NCI-H510A treated with DMSO at 0.1 percent for 48 hours (cell line): ENCODE measurements at regions not wholly inside any gene's neighbourhood (a gene's known extent, or its start where the extent isn't known, plus 50 kb on each side); places are given as distances from the start of the nearest gene placed in this dataset.
"Not testable (repeated sequence)": the region's sequence is repeated elsewhere in the genome, so short reads cannot be mapped to it uniquely, and the experiment has no call there.

Source experiments
- DNase-seq: peaks from one replicate; lab custom pipeline; 2025; lab: John Stamatoyannopoulos, UW

DNA sequence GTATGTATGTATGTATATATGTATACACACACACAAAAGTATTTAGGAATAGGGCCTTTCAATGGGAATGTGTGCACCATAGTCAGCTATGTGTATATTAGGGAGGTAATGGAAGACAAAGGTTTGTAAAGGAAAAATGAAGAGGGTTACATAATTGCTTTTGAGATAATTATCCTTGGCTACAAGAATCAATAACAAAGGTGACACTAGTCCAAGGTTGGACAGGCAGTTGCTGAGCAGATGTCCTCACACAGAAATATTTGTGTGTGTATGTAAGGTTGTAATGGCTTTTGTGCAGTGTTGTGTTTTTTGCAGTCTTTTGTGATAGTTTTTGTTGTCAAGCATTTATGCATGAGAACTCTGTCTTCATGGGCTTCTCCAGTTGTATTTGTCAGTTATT lies 157.9 kb upstream of the MARCKS start:
- no peak for DNase-seq

DNA sequence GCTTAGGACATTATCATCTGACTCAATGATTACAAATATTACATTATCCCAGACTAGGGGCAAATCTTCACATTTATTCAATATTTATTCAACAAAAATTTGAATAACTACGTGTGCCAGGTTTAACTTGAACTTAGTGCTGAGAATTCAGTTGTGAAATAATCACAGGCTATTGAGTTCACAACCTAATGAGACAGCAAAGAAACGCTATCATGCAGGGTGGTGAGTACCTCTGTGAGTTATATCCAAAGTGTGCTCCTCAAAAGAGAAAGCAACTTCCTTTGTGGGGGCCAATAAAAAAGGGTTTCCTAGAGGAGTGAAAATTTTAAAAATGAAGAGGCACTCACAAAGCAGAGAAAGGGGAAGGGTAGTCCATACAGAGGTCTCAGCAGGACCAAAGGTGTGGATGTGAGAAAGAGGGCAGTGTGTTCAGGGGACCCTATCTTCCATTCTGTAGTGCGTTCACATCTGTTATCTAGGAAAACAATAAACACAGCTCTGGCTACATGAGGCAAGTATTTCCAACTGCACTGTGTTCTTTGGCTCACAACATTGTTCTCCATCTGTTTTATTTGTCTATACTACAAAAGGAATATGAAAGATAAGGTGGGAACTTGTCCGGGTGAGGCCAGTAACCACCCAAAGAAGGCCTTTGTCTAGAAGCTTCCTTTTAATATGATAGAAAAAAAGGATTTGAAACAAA lies 155.4 kb upstream of the MARCKS start:
- no peak for DNase-seq

DNA sequence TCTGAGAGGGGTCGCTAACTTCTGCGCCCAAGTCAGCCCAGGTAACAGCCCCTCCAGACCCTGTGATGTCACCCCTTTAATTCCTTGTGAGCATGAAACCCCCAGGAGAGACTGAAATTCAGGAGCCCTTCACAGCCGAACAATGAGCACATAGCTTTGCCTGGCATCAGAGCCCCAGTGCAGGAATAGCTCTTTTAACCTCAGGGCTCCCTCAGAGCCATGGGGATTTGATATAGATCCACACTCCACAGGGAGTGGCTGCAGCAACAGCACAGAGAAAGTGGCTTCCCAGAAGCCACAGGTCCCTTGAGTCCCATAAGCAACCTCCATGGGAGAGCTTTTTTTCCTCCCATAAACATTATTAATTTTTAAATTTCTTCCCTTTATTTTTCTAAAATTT lies 150.0 kb upstream of the MARCKS start:
- no peak for DNase-seq

DNA sequence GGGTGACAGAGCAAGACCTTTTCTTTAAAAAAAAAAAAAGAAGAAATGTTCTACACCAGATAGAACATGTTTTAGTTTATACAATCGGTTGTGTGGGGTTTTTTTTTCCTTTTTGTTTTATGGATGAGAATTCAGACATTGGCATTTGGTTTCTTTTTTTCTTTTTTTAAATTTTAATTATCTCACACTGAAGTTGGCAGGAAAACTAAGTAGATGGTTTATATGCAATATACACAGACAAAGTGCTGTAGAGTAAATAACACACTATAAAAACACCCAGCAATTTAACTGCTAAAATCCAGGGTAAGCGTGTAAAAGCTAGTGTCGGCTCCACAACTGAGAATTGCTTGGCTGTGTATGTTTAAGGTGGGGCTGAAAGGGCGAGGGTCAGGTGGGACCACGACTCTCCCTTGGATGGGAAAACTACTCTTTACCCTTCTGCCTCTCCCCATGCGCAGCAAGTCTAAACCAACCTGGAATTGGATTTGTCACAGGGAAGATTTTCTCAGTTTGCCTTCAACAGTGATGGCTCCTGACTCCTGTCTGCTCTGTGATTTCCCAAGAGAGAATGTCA lies 147.1 kb upstream of the MARCKS start:
- no peak for DNase-seq

DNA sequence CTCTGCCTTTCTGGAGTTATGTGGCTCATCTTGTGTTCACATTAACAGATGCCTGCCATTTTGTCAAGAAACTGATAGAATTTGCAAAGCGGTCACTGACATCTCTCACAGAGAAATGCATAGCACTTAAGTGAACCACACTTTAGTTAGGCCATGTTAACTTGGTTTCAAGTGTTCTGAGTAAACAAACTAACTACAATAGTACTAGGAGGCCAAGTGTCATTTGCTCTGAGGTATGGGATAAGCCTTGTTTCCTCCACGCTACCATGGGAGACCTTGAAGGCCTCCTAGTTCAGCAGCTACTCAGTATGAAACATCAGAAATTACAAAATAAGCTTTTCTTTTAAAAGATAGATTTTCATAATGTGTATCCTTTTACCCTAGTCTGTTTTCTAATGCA lies 143.5 kb upstream of the MARCKS start:
- peak; percentile 4 for DNase-seq

DNA sequence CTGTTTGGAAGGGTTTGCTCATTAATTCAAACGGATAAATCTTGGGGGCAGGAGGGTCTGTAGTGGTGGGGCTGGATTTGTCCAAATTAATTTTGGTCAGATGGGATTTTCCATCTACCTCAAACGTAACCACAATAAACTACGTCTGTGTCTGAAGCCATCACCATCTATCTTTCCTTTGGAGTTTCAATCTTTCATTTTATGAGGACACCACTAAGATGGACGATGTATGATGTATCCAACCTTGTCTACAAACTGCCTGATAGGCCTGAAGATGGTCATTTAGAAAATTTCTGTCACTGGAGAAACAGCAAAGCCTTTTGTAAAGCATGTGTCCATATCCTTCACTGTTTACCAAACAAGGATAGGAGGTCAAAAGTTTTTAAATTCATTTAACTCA lies 138.6 kb upstream of the MARCKS start:
- DNase-seq = no peak

DNA sequence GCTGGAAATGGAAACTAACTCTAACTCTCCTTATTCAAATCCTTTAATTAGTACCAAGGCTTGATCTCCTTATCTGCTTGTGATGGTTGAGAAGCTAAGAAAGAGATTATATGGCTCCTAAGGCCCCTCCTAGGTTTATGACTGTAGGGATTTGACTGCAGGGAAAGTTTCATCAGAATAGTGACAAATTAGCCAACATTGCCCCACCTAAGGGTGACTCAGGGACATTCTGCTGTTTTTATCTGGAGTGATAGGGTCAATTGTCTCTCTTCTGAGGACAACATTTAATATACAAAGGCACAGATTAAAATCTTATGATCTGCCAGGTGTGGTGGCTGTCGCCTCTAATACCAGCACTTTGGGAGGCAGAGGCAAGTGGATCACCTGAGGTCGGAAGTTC lies 138.1 kb upstream of the MARCKS start:
- DNase-seq = no peak

DNA sequence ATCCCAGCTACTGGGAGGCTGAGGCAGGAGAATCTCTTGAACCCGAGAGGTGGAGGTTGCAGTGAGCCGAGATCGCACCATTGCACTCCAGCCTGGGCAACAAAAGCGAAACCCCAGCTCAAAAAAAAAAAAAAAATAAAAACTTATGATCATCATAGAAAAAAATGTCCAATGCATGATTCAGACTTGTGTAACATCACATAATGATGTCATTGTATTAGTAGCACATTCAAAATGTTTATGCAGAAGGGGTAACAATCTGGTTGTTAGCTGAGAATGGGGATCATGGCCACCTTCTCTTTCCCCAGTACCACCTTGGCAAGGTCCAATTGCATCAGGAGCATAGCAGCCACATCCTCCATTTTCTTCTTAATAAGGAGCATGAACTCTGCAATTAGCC lies 137.6 kb upstream of the MARCKS start:
- no peak for DNase-seq

DNA sequence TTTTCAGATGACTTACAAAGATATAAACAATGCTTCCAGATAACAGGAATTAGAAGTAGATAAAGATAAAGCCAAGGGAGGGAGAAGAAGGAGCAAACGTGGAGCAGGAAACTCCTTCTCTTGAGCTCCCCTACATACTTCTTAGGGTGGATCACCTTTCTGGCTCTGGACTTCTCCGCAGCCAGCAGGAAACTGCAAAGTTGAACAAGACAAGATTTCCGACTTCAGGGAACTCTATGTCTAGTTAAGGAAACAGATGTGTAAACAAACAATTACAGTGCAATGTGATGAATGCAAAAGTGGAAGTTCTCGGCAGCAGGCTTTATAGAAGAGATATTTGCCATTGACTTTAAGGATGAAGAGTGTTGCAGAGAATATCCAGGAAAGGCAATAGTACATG lies 134.0 kb upstream of the MARCKS start:
- no peak for DNase-seq

DNA sequence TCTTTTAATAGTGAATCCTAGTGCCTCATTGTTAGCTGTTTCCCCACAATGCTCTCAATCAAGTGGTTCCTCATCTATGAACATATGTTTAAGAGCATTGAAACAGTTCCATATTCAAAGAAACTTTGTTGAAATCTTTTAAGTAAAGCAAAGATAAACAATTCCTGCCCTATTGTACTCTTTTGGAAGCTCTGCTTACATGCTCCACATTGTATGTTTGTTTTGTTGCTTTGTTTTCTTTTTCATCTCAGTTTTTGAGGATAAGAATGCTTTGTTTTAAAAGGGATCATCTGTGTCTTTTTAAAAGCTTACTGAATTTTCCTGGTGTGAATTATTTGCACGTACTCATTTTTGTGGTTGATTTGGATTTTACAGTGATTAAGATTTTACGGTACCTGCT lies 132.2 kb upstream of the MARCKS start:
- DNase-seq = not testable (repeated sequence)

DNA sequence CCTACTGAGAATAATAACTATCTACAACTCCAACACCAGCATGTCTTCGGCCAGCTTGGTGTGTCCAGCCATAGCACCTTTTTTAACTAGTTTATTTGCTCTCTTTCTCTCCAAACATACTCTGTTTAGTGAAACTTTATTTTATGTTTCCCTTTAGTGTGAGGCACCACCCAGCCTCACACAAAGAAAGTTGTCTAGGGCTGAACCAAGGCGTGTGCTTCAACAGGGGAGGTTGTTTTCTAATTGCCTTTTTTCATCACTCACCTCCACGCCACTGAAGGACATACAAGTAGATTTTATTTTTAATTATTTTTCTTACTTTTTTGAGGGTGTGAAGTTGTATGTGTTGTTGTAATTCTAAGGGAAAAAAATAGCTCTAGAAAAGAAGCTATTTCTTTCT lies 125.6 kb upstream of the MARCKS start:
- DNase-seq = no peak

DNA sequence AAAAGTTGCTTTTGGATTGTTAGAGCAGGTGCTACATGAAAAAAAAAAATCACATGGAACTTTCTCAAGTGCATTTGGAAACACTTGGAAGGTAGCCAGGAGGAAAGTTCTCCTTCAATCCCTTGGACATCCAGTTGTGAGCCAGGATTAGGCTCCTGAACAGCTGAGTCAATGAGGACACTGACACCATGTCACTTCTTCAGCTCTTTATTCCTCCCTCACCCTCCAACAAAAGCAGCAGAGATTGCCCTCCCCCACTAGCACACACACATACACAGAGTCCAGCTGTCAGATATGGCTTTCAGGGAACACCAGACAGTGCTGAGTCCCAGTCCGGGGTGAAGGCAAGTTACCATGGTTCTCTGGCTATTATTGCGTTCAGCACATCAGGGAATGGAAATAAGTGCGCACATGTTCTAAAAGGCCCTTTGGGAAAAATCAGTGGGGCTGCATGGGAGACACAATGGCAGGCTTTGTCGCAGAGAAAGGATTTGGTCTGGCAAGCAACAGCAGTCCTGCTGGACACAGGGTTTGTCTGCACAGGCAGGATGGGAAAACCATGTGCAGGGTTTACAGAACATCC lies 124.7 kb upstream of the MARCKS start:
- DNase-seq = peak; percentile 5

DNA sequence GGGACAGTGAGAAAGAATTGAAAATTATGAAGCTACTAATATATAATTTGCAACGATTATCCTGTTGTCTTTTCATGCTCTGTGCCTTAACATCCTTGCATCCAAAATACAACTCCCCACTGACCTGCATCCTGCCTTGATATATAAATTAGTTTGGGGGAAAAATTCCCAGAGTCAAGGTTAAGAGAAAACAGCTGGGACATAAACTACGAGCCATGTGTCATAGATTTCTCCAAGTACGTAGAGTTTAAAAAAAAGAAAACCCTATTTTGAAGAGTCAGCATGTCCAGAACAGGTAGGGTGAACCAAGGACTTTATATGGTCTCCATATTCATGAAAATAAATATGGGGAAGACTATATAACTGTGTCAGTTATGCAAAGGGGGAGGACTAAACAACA lies 123.8 kb upstream of the MARCKS start:
- DNase-seq = no peak

DNA sequence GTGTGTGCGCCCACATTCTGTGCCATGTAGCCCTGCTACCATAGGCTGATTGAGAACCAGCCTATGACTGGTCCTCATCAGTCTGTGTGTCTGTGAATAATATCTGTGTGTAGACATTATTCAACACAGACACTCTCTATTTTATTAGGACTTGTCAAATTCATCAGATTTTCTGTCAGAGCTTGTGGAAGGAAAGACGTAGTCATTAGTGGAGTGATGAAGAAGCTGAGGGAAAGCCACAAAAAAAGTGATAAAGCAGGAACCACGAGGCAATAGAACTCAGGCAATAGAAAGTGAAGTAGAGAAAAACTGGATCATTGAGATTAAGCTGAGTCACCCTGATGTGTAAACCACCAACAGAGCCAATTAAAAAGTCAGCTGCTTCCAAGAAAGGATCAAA lies 122.2 kb upstream of the MARCKS start:
- DNase-seq = no peak

DNA sequence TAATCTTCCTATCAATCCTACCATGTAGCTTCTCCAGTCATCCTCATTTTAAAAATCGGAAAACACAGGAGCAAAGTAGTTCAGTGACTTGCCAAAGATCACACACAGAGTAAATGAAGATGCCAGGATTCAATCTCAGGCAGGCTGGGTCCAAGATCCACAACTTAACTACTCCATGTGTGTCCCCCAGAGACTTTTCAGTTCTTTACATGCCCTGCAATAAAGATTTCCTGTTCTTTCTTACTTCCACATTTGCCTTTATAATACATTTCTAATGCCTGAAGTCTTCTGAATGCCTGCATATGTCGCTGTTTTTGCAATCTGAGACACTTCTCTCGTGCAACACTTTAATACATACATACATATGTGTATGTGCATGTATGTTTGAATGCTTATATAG lies 121.7 kb upstream of the MARCKS start:
- no peak for DNase-seq

DNA sequence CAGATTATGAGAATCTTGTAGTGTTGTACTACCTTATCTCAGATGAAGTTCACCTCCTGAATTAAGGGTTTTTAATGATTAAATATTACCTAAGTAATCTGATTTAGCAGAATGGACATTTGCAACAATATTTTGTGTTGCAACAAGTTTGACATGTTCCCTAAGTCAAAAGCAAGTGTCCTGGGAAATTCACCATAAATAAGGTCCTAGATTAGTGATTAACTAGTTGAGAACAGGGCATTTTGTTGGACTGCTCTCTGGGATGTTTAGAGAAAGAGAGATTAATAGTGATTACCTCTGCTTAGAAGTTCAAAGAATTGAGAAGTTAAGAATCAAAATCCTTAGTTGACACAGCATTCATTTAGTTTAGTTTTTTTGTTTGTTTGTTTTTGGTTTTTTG lies 120.2 kb upstream of the MARCKS start:
- no peak for DNase-seq

DNA sequence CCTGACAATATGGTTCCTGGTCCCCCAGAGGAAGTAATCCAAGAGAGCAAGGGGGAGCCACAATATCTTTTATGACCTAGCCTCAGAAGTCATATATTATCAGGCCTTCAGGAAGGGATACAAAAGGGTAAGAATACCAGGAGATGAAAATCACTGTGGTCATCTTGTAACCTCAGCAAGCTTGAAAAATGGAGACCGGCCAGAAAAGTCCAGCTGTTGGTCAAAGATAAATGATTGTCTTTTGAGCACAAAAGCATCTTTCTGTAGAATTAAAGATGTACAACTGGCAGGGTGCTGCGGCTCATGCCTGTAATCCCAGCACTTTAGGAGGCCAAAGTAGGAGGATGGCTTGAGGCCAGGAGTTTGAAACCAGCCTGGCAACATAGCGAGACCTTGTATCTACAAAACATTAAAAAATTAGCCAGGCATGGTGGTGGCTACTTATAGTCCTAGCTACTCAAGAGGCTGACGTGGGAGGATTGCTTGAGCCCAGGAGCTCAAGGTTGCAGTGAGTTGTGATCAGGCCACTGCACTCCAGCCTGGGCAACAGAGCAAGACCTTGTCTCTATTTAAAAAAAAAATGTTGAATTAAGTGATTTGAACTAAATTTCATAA lies 118.0 kb upstream of the MARCKS start:
- DNase-seq = no peak

DNA sequence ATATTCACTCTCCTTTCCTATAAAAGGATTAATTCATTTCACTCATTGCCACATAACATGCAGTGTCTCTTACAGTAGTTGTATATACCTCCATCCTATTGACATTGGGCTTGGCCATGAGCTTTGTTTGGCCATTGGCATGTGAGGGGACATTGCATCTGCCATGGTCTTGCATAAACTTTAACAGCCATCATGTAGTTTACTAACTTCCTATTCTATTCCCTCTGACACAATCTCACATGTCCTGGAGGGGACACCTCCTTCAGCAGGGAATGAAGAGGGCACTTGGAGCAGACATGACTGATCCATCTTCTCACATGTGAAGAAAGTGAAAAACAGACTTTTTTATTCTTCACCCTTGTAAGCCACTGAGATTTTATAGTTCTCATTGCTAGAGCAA lies 115.5 kb upstream of the MARCKS start:
- no peak for DNase-seq

DNA sequence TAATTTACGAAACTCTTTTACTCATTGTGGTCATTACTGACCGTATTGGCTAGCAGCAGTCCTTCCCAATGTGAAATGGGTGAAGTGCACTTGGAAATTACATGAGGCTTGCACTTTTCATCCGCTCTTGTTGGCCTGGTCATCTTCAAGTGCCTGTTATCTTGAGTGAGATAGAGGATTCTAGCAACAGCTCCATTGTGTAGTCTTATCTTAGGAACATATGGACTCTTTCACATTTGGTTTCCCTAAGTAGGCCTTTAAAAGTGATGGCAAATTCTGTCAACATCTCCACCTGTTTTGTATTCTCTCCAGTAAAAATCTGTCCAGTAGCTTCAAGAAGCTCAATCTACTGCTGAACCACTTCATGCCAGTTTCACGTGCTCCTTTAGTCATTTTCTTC lies 114.8 kb upstream of the MARCKS start:
- DNase-seq = no peak

DNA sequence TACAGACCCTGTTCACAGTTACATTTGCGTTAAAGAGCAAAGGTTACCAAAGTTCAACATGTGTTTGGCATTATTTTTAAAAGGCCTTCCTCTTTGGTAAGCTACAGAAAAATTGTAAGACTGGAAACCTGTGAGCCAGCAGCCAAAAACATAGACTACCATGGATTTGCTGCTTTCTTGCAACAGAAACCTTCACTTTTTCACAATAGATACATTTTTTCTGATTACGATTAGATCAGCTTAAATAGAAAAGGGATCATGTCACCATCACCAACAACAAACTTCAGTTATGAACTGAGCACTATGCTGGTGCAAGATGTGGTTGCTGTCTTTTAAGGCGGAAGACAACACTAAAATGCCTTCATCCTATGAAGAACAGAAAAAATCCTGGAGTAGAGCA lies 112.3 kb upstream of the MARCKS start:
- DNase-seq = no peak

DNA sequence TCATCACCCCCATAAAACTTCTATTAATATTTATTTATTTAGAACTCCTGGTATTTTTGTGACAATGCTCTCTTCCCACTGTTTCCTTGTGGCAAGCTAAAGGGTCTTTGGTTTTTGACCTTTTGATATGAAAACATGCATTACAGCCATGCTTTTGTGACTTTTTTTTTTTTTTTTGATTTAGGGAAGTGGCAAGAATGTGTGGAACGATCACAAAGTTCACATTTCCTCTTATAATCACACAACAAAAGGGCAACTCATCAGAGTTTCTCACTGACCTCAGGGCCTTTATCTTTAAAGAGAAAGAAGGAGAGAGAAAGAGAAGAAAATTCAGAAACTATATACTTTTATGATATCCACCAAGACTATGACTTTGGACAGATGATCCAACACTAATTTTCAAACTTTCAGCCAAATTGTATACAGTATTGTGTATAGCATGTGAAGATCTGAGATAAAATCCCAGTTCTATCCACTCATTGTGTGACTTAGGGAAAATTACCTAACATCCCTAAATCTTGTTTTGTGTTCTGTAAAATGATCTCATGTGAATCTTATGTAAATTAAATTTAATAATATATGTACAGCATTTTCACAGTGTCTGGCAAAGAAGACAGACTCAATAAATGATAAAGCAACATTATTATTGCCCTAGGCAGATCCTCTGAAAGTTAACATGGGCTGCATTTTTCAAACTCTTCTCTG lies 106.8 kb upstream of the MARCKS start:
- no peak for DNase-seq

DNA sequence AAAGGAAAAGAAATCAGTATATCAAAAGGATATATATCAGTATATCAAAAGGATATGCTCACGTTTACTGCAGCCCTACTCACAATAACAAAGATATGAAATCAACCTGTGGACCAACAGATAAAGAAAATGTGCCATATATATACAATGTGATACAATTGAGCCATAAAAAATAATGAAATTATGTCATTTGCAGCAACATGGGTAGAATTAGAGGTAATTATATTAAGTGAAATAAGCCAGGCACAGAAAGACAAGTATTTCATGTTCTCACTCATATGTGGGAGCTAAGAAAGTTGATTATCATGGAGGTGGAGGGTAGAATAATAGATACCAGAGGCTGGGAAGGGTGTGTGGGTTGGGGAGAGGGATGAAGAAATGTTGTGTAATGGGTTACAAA lies 102.9 kb upstream of the MARCKS start:
- DNase-seq = no peak
